CD14-positive monocyte (primary cell): ENCODE measurements at regions not wholly inside any gene's neighbourhood (a gene's known extent, or its start where the extent isn't known, plus 50 kb on each side); places are given as distances from the start of the nearest gene placed in this dataset.
"Not testable (repeated sequence)": the region's sequence is repeated elsewhere in the genome, so short reads cannot be mapped to it uniquely, and the experiment has no call there.

Experiments
- DNase-seq, 3 donors: peaks; one replicate each; pipeline ENCODE4 v3.0.0-alpha.2; 2011 to 2022
- H2AFZ ChIP-seq: 2 replicates; pipeline ENCODE4 v1.6.0; 2012; ENCODE audit warnings: mild to moderate bottlenecking, low read depth, low read length, inconsistent platforms; ENCODE audit not compliant: insufficient read depth, poor library complexity, severe bottlenecking
- H3K27ac ChIP-seq, 2 donors: 1 replicate in 1 of 2; 2 replicates in 1 of 2; pipeline ENCODE4 v1.5.1; 2012 to 2013; ENCODE audit warnings: low read length in 2 of 2, control low read depth in 1 of 2, inconsistent platforms in 1 of 2, low read depth in 1 of 2, mild to moderate bottlenecking in 1 of 2
- H3K27me3 ChIP-seq, 2 donors: one replicate each; pipeline versions ENCODE4 v1.6.0 to v1.6.1; 2011 to 2013; ENCODE audit warnings: low read length in 2 of 2; ENCODE audit not compliant: control insufficient read depth in 2 of 2, insufficient read depth in 2 of 2
- H3K36me3 ChIP-seq, 2 donors: replicated peaks in 1 of 2; 1 replicate in 1 of 2; 2 replicates in 1 of 2; pipeline versions ENCODE4 v1.5.1 to v1.6.1; 2012 to 2013; ENCODE audit warnings: low read length in 2 of 2, control low read depth in 1 of 2, inconsistent platforms in 1 of 2, mild to moderate bottlenecking in 1 of 2; ENCODE audit not compliant: insufficient read depth in 2 of 2, control insufficient read depth in 1 of 2
- H3K4me1 ChIP-seq, 2 donors: 1 replicate in 1 of 2; 2 replicates in 1 of 2; pipeline versions ENCODE4 v1.5.1 to v1.6.1; 2012 to 2013; ENCODE audit warnings: low read length in 2 of 2, control low read depth in 1 of 2, inconsistent platforms in 1 of 2, mild to moderate bottlenecking in 1 of 2, moderate library complexity in 1 of 2; ENCODE audit not compliant: insufficient read depth in 2 of 2, control insufficient read depth in 1 of 2
- H3K4me2 ChIP-seq: replicated peaks from 2 replicates; pipeline ENCODE3; 2012; ENCODE audit warnings: low read length, moderate library complexity, mild to moderate bottlenecking; ENCODE audit not compliant: poor library complexity, severe bottlenecking; ENCODE audit errors: extremely low read depth
- H3K4me3 ChIP-seq, 3 experiments: fragments of 200-600 bp in 1 of 3; sonication (generic) in 1 of 3; replicated peaks in 1 of 3; 1 replicate in 2 of 3; 2 replicates in 1 of 3; pipeline ENCODE4 v1.5.1; 2011 to 2013; ENCODE audit warnings: low read length in 3 of 3, mild to moderate bottlenecking in 3 of 3, control low read depth in 2 of 3, low read depth in 2 of 3, inconsistent platforms in 1 of 3, moderate library complexity in 1 of 3
- H3K79me2 ChIP-seq: 2 replicates; pipeline ENCODE4 v1.6.0; 2012; ENCODE audit warnings: mild to moderate bottlenecking, control low read depth, inconsistent platforms, low read length, moderate library complexity; ENCODE audit not compliant: insufficient read depth
- H3K9ac ChIP-seq: 2 replicates; pipeline ENCODE4 v1.6.0; 2017; ENCODE audit warnings: low read length, mild to moderate bottlenecking; ENCODE audit not compliant: insufficient read depth, poor library complexity, severe bottlenecking
- H3K9me3 ChIP-seq, 2 donors: replicated peaks in 1 of 2; 1 replicate in 1 of 2; 2 replicates in 1 of 2; pipeline versions ENCODE4 v1.5.1 to v1.6.1; 2012 to 2013; ENCODE audit warnings: low read length in 2 of 2, control low read depth in 1 of 2; ENCODE audit not compliant: control insufficient read depth in 1 of 2, insufficient read depth in 1 of 2
- H4K20me1 ChIP-seq: 2 replicates; pipeline ENCODE4 v1.6.0; 2012; ENCODE audit warnings: mild to moderate bottlenecking, low read length, control low read depth, moderate library complexity; ENCODE audit not compliant: insufficient read depth
- H3K27ac Mint-ChIP-seq, 7 donors: one replicate each; pipeline ENCODE4 v1.8.0; 2020; ENCODE audit warnings: mild to moderate bottlenecking in 7 of 7, mixed read lengths in 7 of 7, moderate library complexity in 6 of 7, inconsistent platforms in 2 of 7
- H3K27me3 Mint-ChIP-seq, 3 donors: one replicate each; pipeline ENCODE4 v1.8.0; 2021 to 2022; ENCODE audit warnings: low read depth in 3 of 3, mild to moderate bottlenecking in 3 of 3, mixed read lengths in 3 of 3, moderate library complexity in 3 of 3, inconsistent platforms in 1 of 3
- H3K36me3 Mint-ChIP-seq, 2 donors: one replicate each; pipeline ENCODE4 v1.8.0; 2020; ENCODE audit warnings: mixed read lengths in 2 of 2, inconsistent platforms in 1 of 2, mild to moderate bottlenecking in 1 of 2
- H3K4me1 Mint-ChIP-seq: one replicate; pipeline ENCODE4 v1.8.0; 2020; ENCODE audit warnings: mild to moderate bottlenecking, mixed read lengths
- H3K4me3 Mint-ChIP-seq, 2 donors: one replicate each; pipeline ENCODE4 v1.8.0; 2020; ENCODE audit warnings: mild to moderate bottlenecking in 2 of 2, mixed read lengths in 2 of 2, moderate library complexity in 1 of 2
- H3K9me3 Mint-ChIP-seq, 7 donors: one replicate each; pipeline ENCODE4 v1.8.0; 2020 to 2022; ENCODE audit warnings: mixed read lengths in 7 of 7, mild to moderate bottlenecking in 6 of 7, moderate library complexity in 6 of 7, inconsistent platforms in 2 of 7
- CTCF ChIP-seq: fragments of 200-600 bp; IDR thresholded peaks from one replicate; pipeline ENCODE4 v1.8.0; 2022; ENCODE audit warnings: antibody characterized with exemption, mild to moderate bottlenecking
- WGBS: methylation state at CpG from one replicate; pipeline ENCODE4 v1.1.5; 2013; ENCODE audit warnings: missing lambda C conversion rate; ENCODE audit not compliant: insufficient coverage; 5-methylcytosine and 5-hydroxymethylcytosine counted together
- intact Hi-C, 2 donors: fragments of 100-400 bp; cut with micrococcal nuclease; formaldehyde crosslinking; loops; one replicate each; pipeline versions ENCODE4 v1.15.0 to v1.15.1; 2023

- H3K79me2 ChIP-seq = no peaks in the 10 kb centered on the region
- WGBS = no CpG with 5 or more reads among the region's 2 CpGs
These were observed 55.0 kb upstream of the MDGA1 start for GRCh38 chr6:37752718-37753117.

GRCh38 chr6:37749367-37749766, 51.7 kb upstream of the MDGA1 start:
- intact Hi-C loops, H2AFZ ChIP-seq, H3K4me1 Mint-ChIP-seq, H3K9me3 ChIP-seq, H3K9ac ChIP-seq, H3K27me3 Mint-ChIP-seq, H3K27me3 ChIP-seq, H3K4me2 ChIP-seq, H3K27ac Mint-ChIP-seq, H3K4me3 ChIP-seq, H3K36me3 ChIP-seq, H3K79me2 ChIP-seq, H3K27ac ChIP-seq, H3K36me3 Mint-ChIP-seq, H3K4me3 Mint-ChIP-seq, H4K20me1 ChIP-seq, DNase-seq, H3K4me1 ChIP-seq: not testable (repeated sequence)
- WGBS = no CpG with 5 or more reads among the region's 5 CpGs
- H3K9me3 Mint-ChIP-seq = peaks cover 0 to 12% (median 7%) of the 10 kb centered on the region in 7 donors

More at GRCh38 chr6:37752718-37753117, 55.0 kb upstream of the MDGA1 start:
- H3K4me1 ChIP-seq = no peaks in the 10 kb centered on the region
- H3K27me3 ChIP-seq = no peaks in the 10 kb centered on the region
- no peaks in the 10 kb centered on the region for H3K36me3 ChIP-seq
- H3K9ac ChIP-seq = no peak overlapping the region
- intact Hi-C loops = no loop called here
- H3K27ac Mint-ChIP-seq = no peak overlapping the region
- H3K4me1 Mint-ChIP-seq = no peaks in the 10 kb centered on the region
- H3K4me3 ChIP-seq = no peak overlapping the region
- peaks cover 3 to 6% (median 5%) of the 10 kb centered on the region in 3 donors for H3K27me3 Mint-ChIP-seq
- no peaks in the 10 kb centered on the region for H3K9me3 ChIP-seq
- H4K20me1 ChIP-seq = no peaks in the 10 kb centered on the region
- H3K27ac ChIP-seq = no peak overlapping the region
- H3K4me3 Mint-ChIP-seq = no peak overlapping the region
- H3K36me3 Mint-ChIP-seq = no peaks in the 10 kb centered on the region
- peaks cover 0 to 2% (median 0%) of the 10 kb centered on the region in 7 donors for H3K9me3 Mint-ChIP-seq
- no peak for DNase-seq
- H3K4me2 ChIP-seq = no peak overlapping the region
- H2AFZ ChIP-seq = no peak overlapping the region
- TF ChIP-seq CTCF = no peak
